GM19463 (cell line): ENCODE measurements at regions not wholly inside any gene's neighbourhood (a gene's known extent, or its start where the extent isn't known, plus 50 kb on each side); places are given as distances from the start of the nearest gene placed in this dataset.

Experiments used
- ATAC-seq: cut with Tn5 transposase; IDR thresholded peaks from one replicate; pipeline ENCODE4 v1.9.1; 2021; ENCODE audit warnings: mild to moderate bottlenecking, moderate library complexity; ENCODE audit not compliant: unreplicated experiment

DNA sequence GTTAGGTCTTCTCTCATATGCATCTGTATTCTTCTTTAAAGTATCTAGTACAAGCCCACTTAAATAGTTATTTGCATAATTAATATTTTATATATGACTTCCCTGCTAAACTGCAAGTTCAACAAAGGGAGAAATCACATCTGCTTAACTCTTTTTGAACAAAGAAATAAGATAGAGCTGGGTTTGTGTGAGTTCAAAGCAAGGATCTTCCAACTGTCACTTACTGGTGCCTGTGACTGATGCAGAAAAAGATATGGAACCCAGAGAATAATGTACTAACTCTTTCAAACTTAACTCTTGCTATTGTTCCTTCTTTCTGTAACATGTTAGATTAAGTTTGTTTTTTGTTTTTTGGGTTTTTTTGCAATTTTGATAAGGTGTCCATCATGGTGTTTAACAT, 71.3 kb upstream of the SP4 start:
- ATAC-seq, result no peak

DNA sequence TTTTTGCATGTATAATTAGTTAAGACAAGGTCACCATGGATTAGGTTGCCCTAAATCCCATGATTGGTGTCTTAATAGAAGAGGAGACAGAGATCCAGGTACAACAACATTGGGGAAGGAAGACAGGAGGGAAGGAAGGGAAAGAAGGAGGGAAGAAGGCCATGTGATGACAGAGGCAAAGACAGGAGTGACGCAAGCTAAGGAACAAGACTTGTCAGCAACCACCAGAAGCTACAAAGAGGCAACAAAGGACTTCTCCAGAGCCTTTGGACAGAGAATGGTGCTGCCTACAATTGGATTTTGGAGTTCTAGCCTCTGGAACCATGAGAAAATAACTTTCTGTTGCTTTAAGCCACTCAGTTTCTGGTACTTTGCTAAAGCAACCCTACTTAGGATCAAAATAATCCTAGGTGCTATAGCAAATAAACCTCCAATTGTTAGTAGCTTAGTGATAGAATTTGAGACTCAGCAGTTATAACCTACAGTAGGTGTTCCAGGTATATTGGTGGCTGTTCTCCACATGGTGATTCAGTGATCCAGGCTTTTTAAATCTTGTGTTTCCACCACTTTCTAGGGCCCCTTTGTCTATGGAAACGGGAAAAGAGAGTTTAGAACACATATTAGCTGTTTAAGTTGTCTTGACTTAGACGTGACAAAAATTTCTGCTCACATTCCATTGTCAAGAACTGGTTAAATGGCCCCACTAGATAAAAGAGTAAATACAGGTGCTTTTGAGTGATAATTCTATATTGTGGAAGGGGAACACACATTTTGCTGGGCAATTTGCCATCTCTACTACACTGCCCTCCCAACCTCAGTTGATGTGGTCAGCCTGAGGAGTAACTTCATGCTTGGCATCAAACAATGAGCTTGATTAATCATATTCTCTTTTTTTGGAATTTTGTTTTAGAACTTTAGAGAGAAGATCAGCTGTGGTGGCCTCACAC, 70.5 kb upstream of the SP4 start:
- ATAC-seq, result no peak

DNA sequence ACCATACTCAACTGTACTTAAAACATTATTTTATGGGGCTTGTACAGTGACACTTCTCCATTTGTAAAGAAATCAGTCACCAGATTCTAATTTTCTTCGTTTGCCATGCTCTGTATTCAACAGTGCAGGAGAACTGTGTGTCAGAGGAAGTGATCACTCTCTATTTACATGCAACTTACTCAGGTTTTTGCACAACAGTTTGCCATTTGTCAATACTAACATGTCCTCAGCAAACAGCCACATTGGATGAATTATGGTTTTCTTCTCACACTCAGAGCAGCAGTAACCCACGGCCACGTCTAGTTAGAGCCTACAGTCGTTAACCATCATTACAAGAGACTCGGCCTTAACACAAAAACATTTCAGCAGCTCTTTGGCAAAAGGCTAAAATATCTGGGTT, 69.2 kb upstream of the SP4 start:
- no peak for ATAC-seq

DNA sequence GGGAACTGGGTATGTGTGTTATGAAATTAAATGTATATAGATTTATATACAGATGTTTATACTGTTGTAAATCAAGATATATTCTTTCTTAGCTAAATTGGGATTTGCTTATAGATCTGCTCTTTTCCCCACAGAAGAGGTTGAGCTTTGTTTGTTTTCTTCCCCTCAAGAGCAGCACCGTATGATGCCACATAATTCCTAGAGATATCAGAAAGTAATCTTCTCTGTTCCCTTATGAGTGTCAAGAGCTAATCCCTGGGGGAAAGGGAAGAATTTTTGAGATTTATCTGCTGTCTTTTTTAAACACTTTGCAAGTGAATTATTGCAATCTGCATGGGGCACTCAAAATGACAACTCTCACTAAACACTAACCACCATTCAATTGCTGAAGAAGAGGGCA, 68.7 kb upstream of the SP4 start:
- no peak for ATAC-seq

DNA sequence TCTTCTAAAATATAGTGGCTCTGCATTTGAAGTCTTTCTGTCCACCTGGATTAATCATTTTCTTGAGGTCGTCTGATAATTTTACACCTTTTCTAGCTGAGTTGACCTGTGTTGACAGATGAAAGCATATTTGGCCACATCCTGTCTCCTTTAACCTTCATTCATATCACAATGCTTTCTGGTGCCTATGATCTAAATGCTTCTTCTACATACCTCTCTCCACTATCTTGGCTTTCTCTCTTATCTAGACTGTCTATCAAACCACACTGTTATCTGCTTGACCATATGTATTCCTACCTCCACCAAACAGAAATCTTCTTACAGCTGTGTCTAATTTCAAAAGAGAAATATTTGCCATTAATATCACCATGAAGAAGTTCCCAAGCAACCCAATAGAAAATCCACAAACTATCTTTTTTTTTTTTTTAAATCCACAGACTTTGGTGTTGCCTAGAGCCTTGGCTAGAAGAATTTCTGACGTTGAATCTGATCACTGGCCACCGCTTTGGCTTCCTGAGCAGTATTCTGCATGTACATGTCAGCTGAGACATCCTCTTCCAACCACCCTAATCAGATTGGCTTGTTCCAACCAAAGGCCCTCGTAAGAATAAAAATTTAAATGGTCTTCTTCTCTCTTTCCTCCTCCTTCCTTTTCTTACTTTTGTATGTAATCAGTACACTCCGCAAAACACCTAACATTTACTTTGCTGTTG, 66.3 kb upstream of the SP4 start:
- no peak for ATAC-seq

DNA sequence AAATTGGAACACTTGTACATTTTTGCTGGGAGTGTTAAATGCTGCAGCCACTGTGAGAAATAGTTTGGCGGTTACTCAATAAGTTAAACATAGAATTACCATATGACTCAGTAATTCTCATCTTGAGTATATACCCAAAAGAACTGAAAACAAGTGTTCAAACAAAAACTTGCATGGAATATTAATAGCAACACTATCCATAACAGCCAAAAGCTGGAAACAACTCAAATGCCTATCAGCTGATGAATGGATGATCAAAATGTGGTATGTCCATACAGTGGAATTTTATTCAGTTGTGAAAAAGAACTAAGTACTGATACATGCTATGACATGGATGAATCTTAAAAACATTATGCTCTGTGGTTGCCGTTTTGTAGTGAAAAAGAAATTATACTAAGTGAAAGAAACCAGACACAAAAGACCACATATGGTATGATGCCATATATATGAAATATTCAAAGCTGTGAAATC, 63.0 kb upstream of the SP4 start:
- peak; percentile 76 for ATAC-seq

DNA sequence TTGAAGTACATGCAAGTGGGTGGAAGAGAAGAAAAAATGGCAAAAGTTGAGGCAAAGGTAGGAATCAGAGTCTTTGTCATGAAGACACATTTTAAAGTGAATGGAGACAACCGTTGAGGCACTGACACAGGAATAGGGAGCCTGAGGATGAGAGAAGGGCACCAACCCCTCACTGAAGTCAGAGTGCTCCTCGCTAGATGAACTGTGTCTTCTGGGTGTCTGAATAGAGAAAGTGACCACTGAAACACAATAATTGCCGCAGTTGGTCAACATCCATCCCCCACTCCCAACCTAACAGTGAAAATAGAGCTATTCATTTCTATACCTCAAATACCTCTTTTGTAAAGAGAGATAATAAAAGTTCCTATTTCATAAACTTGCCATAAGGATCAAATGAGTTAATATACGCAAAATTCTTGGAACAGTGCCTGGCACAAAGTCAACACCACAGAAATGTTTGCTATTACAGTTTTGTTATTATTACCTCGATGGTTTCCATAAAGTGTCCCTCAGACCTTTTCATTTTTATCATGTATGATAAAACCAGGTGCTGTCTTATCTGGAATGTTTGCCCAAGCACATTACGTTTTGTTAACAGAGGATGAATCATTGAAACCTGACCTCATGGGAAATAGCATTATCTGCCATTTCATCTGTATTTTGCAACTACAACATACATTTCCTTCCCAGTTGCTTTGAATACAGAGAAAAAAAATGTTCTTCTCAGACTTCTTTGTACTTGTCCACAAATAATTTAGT, 61.8 kb upstream of the SP4 start:
- no peak for ATAC-seq

DNA sequence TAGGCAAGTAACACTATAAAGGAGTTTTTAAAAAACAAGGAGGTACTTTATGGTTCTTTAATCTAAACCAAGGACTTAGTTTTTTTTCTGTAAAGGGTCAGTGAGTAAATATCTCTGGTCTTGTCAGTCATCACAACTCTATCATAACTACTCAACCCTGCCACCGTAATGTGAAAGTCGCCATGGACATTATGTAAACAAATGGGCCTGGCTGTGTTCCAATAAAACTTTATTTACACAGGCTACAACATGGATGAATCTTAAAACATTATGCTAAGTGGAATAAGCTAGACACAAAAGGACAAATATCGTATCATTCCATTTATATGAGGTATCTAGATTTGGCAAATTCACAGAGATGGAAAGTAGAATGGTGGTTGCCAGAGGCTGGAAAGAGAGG, 60.8 kb upstream of the SP4 start:
- no peak for ATAC-seq

DNA sequence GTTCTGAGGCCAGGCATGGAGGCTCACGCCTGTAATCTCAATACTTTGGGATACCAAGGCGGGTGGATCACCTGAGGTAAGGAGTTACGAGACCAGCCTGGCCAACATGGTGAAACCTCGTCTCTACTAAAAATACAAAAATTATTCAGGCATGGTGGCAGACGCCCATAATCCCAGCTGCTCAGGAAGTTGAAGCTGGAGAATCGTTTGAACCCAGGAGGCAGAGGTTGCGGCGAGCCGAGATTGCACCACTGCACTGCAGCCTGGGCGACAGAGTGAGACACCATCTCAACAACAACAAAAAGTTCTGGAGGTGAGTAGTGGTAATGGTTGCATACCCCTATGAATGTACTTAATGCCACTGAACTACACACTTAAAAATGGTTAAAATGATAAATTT, 60.3 kb upstream of the SP4 start:
- no peak for ATAC-seq

DNA sequence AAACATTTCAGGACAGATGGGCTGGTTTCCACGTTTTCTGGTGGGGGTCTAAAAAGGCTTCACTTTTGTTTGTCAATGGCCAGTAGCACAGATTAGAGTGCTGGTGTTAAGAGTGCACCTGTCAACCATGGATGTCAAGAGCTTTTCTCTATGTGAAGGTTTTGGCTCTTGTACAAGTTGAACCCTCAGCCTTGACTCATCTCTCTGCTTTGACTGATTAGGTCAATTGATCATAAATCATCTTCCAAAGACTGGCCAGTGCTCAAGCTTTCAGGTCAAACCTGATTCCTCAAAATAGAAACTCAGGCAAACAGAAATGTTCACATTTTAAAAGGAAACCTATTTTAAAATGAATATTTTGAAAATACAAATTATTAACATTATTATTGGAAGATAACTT, 59.6 kb upstream of the SP4 start:
- no peak for ATAC-seq

DNA sequence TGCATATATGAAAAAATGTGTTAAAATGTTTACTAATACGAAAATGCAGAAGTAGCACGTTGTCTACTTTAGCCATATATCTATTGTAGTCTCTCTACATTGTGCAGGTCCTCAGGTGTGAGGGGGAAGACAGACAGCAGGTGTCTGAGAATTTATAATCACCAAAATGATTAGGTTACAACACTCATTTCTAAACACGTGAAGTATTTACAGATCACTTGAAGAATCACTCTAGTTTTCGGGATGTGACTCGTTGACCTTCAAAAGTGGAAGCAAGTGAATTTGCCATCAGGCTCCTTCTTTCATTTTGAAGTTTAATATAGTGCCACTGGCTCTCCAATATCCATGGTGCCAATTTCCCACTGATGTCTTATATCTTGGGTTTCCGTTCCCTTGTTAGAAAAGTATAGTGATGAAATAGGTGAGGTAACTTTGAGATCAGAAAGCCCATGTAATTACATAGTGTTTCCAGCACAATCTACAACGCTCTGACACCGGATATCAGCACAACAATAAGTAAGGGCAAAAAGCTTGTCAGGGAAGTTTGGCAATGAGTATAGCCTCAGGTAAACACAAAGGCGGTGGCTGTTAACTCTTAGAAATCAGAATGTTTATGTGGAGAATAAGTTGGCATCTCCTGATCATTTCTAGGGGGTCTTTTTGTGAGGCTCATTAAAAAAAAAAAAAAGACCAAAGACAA, 57.5 kb upstream of the SP4 start:
- ATAC-seq, result no peak

DNA sequence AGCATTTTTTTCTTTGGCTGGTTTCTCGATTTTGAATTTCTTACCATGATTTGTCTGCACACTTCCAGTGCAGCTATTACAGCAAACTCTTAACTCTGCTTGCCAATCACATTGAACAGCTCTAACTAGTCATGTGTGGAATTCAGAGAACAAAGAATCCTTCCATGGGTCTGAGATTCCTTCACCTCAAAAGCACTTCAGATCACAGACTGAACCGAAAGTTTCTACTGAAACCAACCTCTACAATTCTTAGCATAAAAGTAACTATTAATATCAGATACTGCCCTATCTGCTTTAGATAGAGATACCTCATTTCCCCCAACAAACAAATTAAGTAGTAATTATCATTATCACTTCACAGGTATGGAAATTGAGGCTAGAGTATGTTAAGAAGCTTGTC, 56.5 kb upstream of the SP4 start:
- peak; percentile 81 for ATAC-seq

DNA sequence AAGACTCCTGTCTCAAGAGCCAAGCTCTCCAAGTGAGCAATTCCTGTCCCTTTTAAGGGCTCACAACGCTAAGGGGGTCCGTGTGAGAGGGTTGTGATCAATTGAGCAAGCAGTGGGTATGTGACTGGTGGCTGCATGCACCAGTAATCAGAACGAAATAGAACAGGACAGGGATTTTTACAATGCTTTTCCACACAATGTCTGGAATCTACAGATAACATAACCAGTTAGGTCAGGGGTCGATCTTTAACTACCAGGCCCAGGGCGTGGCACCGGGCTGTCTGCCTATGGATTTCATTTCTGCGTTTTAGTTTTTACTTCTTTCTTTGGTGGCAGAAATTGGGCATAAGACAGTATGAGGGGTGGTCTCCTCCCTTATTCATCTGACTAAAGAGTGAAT, 54.9 kb upstream of the SP4 start:
- ATAC-seq, result no peak

DNA sequence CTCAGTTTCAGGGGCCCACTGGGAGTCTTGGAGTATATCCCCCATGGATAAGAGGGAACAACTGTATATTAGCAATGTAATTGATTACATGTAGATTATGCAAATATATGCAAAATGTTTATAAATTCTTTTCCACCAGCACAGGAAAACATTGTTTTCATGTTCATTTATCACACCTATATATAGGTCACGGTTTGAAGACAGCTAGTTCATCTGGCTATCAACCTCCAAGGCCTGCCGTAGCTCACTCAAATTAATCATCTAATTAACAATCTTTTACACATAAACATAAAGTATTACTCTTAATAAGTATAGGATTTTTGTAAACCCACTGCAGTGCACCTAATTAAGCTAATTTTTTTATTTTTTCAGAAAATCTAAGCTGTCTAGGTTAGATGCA, 53.7 kb upstream of the SP4 start:
- ATAC-seq, result no peak

DNA sequence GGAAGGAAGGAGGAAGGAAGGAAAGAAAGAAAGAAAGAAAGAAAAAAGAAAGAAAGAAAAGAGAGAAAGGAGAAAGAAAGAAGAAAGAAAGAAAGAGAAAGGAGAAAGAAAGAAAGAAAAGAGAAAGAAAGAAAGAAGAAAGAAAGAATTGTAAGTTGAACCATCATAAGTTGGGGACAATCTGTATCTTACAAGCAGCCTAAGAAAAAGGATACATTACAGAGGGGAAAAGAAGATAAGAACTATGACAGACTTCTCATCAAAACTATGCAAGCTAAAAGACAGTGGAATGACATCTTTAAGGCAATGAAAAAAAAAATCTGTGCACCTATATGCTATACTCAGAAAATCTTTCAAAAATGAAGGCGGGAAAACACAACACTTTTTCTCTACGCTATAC, 50.3 kb upstream of the SP4 start:
- ATAC-seq, result no peak
